ENCODE measurements at regions not wholly inside any gene's neighbourhood (a gene's known extent, or its start where the extent isn't known, plus 50 kb on each side); places are given as distances from the start of the nearest gene placed in this dataset.

- no peak for DNase-seq
Observed at GRCh38 chr6:113318575-113318917, 538.6 kb upstream of the MARCKS start.

GRCh38 chr6:113320653-113321052, 536.5 kb upstream of the MARCKS start:
- DNase-seq = no peak

- no peak for DNase-seq
Observed at GRCh38 chr6:113326781-113327180, 530.4 kb upstream of the MARCKS start.

- no peak for DNase-seq
Observed at GRCh38 chr6:113328886-113329381, 528.2 kb upstream of the MARCKS start.

GRCh38 chr6:113329942-113330635, 527.1 kb upstream of the MARCKS start:
- no peak for DNase-seq

GRCh38 chr6:113330636-113330946, 526.6 kb upstream of the MARCKS start:
- no peak for DNase-seq

GRCh38 chr6:113331021-113331420, 526.1 kb upstream of the MARCKS start:
- DNase-seq = no peak

GRCh38 chr6:113338644-113339043, 518.5 kb upstream of the MARCKS start:
- no peak for DNase-seq

- DNase-seq = no peak
Observed at GRCh38 chr6:113339209-113339608, 517.9 kb upstream of the MARCKS start.

- no peak for DNase-seq
Observed at GRCh38 chr6:113340371-113340770, 516.8 kb upstream of the MARCKS start.

GRCh38 chr6:113343940-113344339, 513.2 kb upstream of the MARCKS start:
- no peak for DNase-seq

GRCh38 chr6:113344969-113345368, 512.2 kb upstream of the MARCKS start:
- DNase-seq = no peak

GRCh38 chr6:113347436-113347835, 509.7 kb upstream of the MARCKS start:
- no peak for DNase-seq

- DNase-seq = no peak
Observed at GRCh38 chr6:113350461-113350860, 506.7 kb upstream of the MARCKS start.

GRCh38 chr6:113351173-113351834, 505.8 kb upstream of the MARCKS start:
- no peak for DNase-seq

GRCh38 chr6:113352029-113352801, 504.9 kb upstream of the MARCKS start:
- DNase-seq = no peak

GRCh38 chr6:113352831-113353230, 504.3 kb upstream of the MARCKS start:
- DNase-seq = no peak

GRCh38 chr6:113353392-113353791, 503.8 kb upstream of the MARCKS start:
- no peak for DNase-seq

GRCh38 chr6:113354204-113354895, 502.8 kb upstream of the MARCKS start:
- no peak for DNase-seq

GRCh38 chr6:113356139-113356538, 501.0 kb upstream of the MARCKS start:
- no peak for DNase-seq

GRCh38 chr6:113357041-113357440, 500.1 kb upstream of the MARCKS start:
- no peak for DNase-seq

GRCh38 chr6:113358063-113358583, 499.0 kb upstream of the MARCKS start:
- DNase-seq = no peak

All from activated gamma-delta T cell treated with Interleukin-2 at 50 U/mL for 16 hours (primary cell).